IMR-90 (cell line): ENCODE measurements at regions not wholly inside any gene's neighbourhood (a gene's known extent, or its start where the extent isn't known, plus 50 kb on each side); places are given as distances from the start of the nearest gene placed in this dataset.

Experiments used
- ATAC-seq: fragments of 200-7000 bp; cut with Tn5 transposase; 2 replicates; pipeline ENCODE4 v1.9.1; 2020; ENCODE audit warnings: low read depth, mild to moderate bottlenecking, moderate library complexity
- BruUV-seq: library from RNA; stranded (reverse); fragments of 400-500 nt; replicated peaks from 2 replicates; lab custom pipeline; 2021; lab: Mats Ljungman, UMichigan
- CTCF ChIA-PET: fragments of 300-600 bp; formaldehyde crosslinking; extraction: SDS; loops from one replicate; lab custom pipeline; 2021; ENCODE audit warnings: antibody characterized with exemption; lab: Yijun Ruan, JAX
- POLR2A ChIA-PET: fragments of 300-600 bp; sonication (Branson Sonifier 250); formaldehyde crosslinking; loops from one replicate; lab custom pipeline; 2022; ENCODE audit warnings: antibody characterized with exemption; ENCODE audit not compliant: unreplicated experiment; lab: Charles Lee
- DNase-seq: peaks from one replicate; pipeline ENCODE4 v3.0.0; 2013
- H2AFZ ChIP-seq: replicated peaks from 2 replicates; pipeline ENCODE3; 2013; ENCODE audit warnings: low read length, mild to moderate bottlenecking; ENCODE audit not compliant: poor library complexity
- H2AK5ac ChIP-seq: 2 replicates; pipeline ENCODE4 v1.6.1; 2013; ENCODE audit warnings: low read depth, low read length, inconsistent platforms
- H2AK9ac ChIP-seq: replicated peaks from 2 replicates; pipeline ENCODE3; 2013; ENCODE audit warnings: mild to moderate bottlenecking, low read depth, low read length, moderate library complexity; ENCODE audit not compliant: poor library complexity
- H2BK120ac ChIP-seq: 2 replicates; pipeline ENCODE4 v1.6.1; 2013; ENCODE audit warnings: low read depth, low read length, inconsistent platforms
- H2BK15ac ChIP-seq: 3 replicates; pipeline ENCODE4 v1.6.1; 2013; ENCODE audit warnings: low read depth, low read length, inconsistent platforms
- H2BK20ac ChIP-seq: 2 replicates; pipeline ENCODE4 v1.6.1; 2013; ENCODE audit warnings: low read depth, mild to moderate bottlenecking, inconsistent platforms, low read length, moderate library complexity
- H2BK5ac ChIP-seq: 2 replicates; pipeline ENCODE4 v1.6.1; 2013; ENCODE audit warnings: mild to moderate bottlenecking, low read depth, low read length, inconsistent platforms; ENCODE audit not compliant: poor library complexity, severe bottlenecking
- H3K14ac ChIP-seq: replicated peaks from 2 replicates; pipeline ENCODE4 v1.6.1; 2013; ENCODE audit warnings: low read depth, low read length, inconsistent platforms
- H3K18ac ChIP-seq: 2 replicates; pipeline ENCODE4 v1.6.1; 2013; ENCODE audit warnings: low read depth, low read length, control low read depth
- H3K23ac ChIP-seq: 2 replicates; pipeline ENCODE4 v1.6.1; 2013; ENCODE audit warnings: low read depth, low read length, inconsistent platforms
- H3K27ac ChIP-seq: 2 replicates; pipeline ENCODE4 v1.5.1; 2013; ENCODE audit warnings: mild to moderate bottlenecking, control low read depth, low read length; ENCODE audit not compliant: insufficient read depth
- H3K27me3 ChIP-seq: 2 replicates; pipeline ENCODE4 v1.6.1; 2013; ENCODE audit warnings: low read length; ENCODE audit not compliant: control insufficient read depth, insufficient read depth
- H3K36me3 ChIP-seq: 2 replicates; pipeline ENCODE4 v1.6.1; 2013; ENCODE audit warnings: low read length, mixed read lengths; ENCODE audit not compliant: control insufficient read depth, insufficient read depth
- H3K4ac ChIP-seq: 2 replicates; pipeline ENCODE4 v1.6.1; 2013; ENCODE audit warnings: low read depth, low read length, inconsistent platforms
- H3K4me1 ChIP-seq: 2 replicates; pipeline ENCODE4 v1.6.1; 2013; ENCODE audit warnings: low read length, mixed read lengths; ENCODE audit not compliant: control insufficient read depth, insufficient read depth
- H3K4me2 ChIP-seq: 2 replicates; pipeline ENCODE4 v1.6.1; 2013; ENCODE audit warnings: low read depth, mild to moderate bottlenecking, control low read depth, low read length, moderate library complexity
- H3K4me3 ChIP-seq: 2 replicates; pipeline ENCODE4 v1.5.1; 2013; ENCODE audit warnings: low read depth, mild to moderate bottlenecking, control low read depth, low read length, moderate library complexity; ENCODE audit not compliant: insufficient read depth
- H3K56ac ChIP-seq: 2 replicates; pipeline ENCODE4 v1.6.1; 2013; ENCODE audit warnings: low read length, inconsistent platforms; ENCODE audit not compliant: insufficient read depth; ENCODE audit errors: extremely low read depth
- H3K79me1 ChIP-seq, 2 experiments: 2 replicates each; pipeline ENCODE4 v1.6.1; 2013; ENCODE audit warnings: low read length in 2 of 2, inconsistent platforms in 1 of 2, low read depth in 1 of 2
- H3K9ac ChIP-seq: 2 replicates; pipeline ENCODE4 v1.6.1; 2013; ENCODE audit warnings: low read depth, low read length, control low read depth
- H3K9me1 ChIP-seq: 2 replicates; pipeline ENCODE4 v1.6.1; 2013; ENCODE audit warnings: low read length, inconsistent platforms; ENCODE audit not compliant: insufficient read depth
- H3K9me3 ChIP-seq: 2 replicates; pipeline ENCODE4 v1.6.1; 2013; ENCODE audit warnings: low read length; ENCODE audit not compliant: control insufficient read depth, insufficient read depth
- H4K20me1 ChIP-seq: 2 replicates; pipeline ENCODE4 v1.6.1; 2013; ENCODE audit warnings: low read length, inconsistent platforms; ENCODE audit not compliant: insufficient read depth
- H4K5ac ChIP-seq: 2 replicates; pipeline ENCODE4 v1.6.1; 2013; ENCODE audit warnings: mild to moderate bottlenecking, low read depth, low read length, control low read depth
- H4K8ac ChIP-seq, 2 experiments: 2 replicates each; pipeline ENCODE4 v1.6.1; 2013; ENCODE audit warnings: low read depth in 2 of 2, low read length in 2 of 2, control low read depth in 1 of 2, inconsistent platforms in 1 of 2
- H4K91ac ChIP-seq: 2 replicates; pipeline ENCODE4 v1.6.1; 2013; ENCODE audit warnings: low read depth, low read length, inconsistent platforms; ENCODE audit not compliant: insufficient read depth
- BHLHE40 ChIP-seq: fragments of 150-350 bp; IDR thresholded peaks from 2 replicates; pipeline ENCODE4 v1.6.1; 2016; ENCODE audit warnings: mild to moderate bottlenecking, low read depth, low read length
- CEBPB ChIP-seq: IDR thresholded peaks from 2 replicates; pipeline ENCODE4 v1.6.1; 2012; ENCODE audit warnings: low read depth, low read length, improper control_type of control experiment
- MXI1 ChIP-seq: IDR thresholded peaks from 2 replicates; pipeline ENCODE4 v1.6.1; 2012; ENCODE audit warnings: low read depth, mild to moderate bottlenecking, low read length, moderate library complexity, borderline replicate concordance
- RAD21 ChIP-seq: IDR thresholded peaks from 2 replicates; pipeline ENCODE4 v1.6.1; 2012; ENCODE audit warnings: low read length, improper control_type of control experiment
- RFX5 ChIP-seq: IDR thresholded peaks from 2 replicates; pipeline ENCODE4 v1.8.0; 2012; ENCODE audit warnings: low read depth, mild to moderate bottlenecking, low read length, moderate library complexity
- SMC3 ChIP-seq: fragments of 150-350 bp; IDR thresholded peaks from 2 replicates; pipeline ENCODE4 v1.6.1; 2016; ENCODE audit warnings: low read depth, mild to moderate bottlenecking, antibody characterized with exemption, low read length, moderate library complexity
- WGBS, 2 experiments: methylation state at CpG; one replicate each; pipeline versions ENCODE4 v1.1.5 to v1.1.7; 2013; ENCODE audit warnings: missing lambda C conversion rate in 2 of 2; ENCODE audit not compliant: insufficient read length in 1 of 2; ENCODE audit errors: extremely low coverage in 2 of 2; 5-methylcytosine and 5-hydroxymethylcytosine counted together
- dilution Hi-C: fragments of 300-500 bp; cut with HindIII; formaldehyde crosslinking; loops from one replicate; pipeline ENCODE4 v1.14.3; 2018; ENCODE audit warnings: low sequenced_read_pairs; ENCODE audit not compliant: unreplicated experiment
- in situ Hi-C: fragments of 300-500 bp; cut with MboI; formaldehyde crosslinking; loops from 3 replicates; pipeline ENCODE4 v1.14.3; 2019; ENCODE audit warnings: low sequenced_read_pairs, inconsistent platforms, mixed read lengths
- intact Hi-C: fragments of 100-400 bp; cut with micrococcal nuclease; formaldehyde crosslinking; loops from 2 replicates; pipeline ENCODE4 v1.10.0; 2022

GRCh38 chr19:30745476-30745985 is 373.3 kb downstream of the ZNF536 start:
- H3K9me3 ChIP-seq: 0 out of 2 replicates have a peak, but pooled peaks cover 1% of the 10 kb centered on the region
- H3K27ac ChIP-seq: no peak overlapping the region
- ATAC-seq (no peak), DNase-seq (no peak)
- no peak overlapping the region for H2BK15ac ChIP-seq
- no peak overlapping the region for H3K14ac ChIP-seq
- no peaks in the 10 kb centered on the region for H3K36me3 ChIP-seq
- H4K5ac ChIP-seq: no peak overlapping the region
- no peaks in the 10 kb centered on the region for H3K79me1 ChIP-seq
- ChIA-PET POLR2A (no interaction called here), CTCF (no interaction called here)
- H3K4ac ChIP-seq: no peak overlapping the region
- H3K9ac ChIP-seq: no peak overlapping the region
- H4K8ac ChIP-seq: no peak overlapping the region
- no peak for TF ChIP-seq BHLHE40
- TF ChIP-seq CEBPB: no peak
- no peak for TF ChIP-seq MXI1
- TF ChIP-seq RFX5: no peak
- no peak for TF ChIP-seq RAD21
- no peak for TF ChIP-seq SMC3
- no peak overlapping the region for H2AFZ ChIP-seq
- no peak overlapping the region for H2AK5ac ChIP-seq
- no peaks in the 10 kb centered on the region for H3K4me1 ChIP-seq
- H3K4me2 ChIP-seq: no peak overlapping the region
- H3K56ac ChIP-seq: no peak overlapping the region
- no peak overlapping the region for H2BK5ac ChIP-seq
- H2AK9ac ChIP-seq: no peak overlapping the region
- WGBS, 2 experiments: 50% methylated on average over 1 of the region's 4 CpGs; no CpG with 5 or more reads in 1 of the 2 experiments
- no peak overlapping the region for H2BK20ac ChIP-seq
- no peak overlapping the region for H4K91ac ChIP-seq
- H3K27me3 ChIP-seq: no peaks in the 10 kb centered on the region
- H2BK120ac ChIP-seq: no peak overlapping the region
- in situ Hi-C loops: no loop called here
- H3K23ac ChIP-seq: no peak overlapping the region
- intact Hi-C loops: no loop called here
- H3K4me3 ChIP-seq: no peak overlapping the region
- dilution Hi-C loops: no loop called here
- BruUV-seq: no TSS peak
- H4K20me1 ChIP-seq: no peaks in the 10 kb centered on the region
- H3K9me1 ChIP-seq: no peaks in the 10 kb centered on the region
- H3K18ac ChIP-seq: no peak overlapping the region
